ENCODE measurements at regions not wholly inside any gene's neighbourhood (a gene's known extent, or its start where the extent isn't known, plus 50 kb on each side); places are given as distances from the start of the nearest gene placed in this dataset.
"Not testable (repeated sequence)": the region's sequence is repeated elsewhere in the genome, so short reads cannot be mapped to it uniquely, and the experiment has no call there.

GRCh38 chr3:72028307-72028706 is 243.4 kb upstream of the PROK2 start:
- DNase-seq (ENCODE audit: low read depth): not testable (repeated sequence)

GRCh38 chr3:72027728-72028127 is 242.8 kb upstream of the PROK2 start:
- DNase-seq (ENCODE audit: low read depth): not testable (repeated sequence)

GRCh38 chr3:72022027-72022426 is 237.1 kb upstream of the PROK2 start:
- DNase-seq (ENCODE audit: low read depth): no peak

DNA sequence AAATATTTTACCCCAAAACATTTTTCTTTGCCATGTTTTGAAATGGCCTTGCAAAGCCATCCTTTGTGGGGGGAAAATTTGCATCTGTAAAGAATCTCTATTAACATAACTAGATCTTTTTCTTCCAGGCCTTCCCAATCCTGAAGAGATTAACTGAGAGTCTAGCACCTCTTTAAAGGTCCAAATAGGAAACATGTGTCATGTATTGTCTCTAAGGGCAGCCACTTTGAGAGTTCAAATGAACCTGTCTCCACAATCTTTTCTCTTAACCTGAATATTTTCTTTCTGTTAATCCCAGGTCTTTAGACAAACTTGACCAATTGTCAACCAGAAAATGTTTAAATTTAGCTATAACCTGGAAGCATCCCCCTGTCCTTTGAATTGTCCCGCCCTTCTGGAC is 236.6 kb upstream of the PROK2 start:
- no peak for DNase-seq (ENCODE audit: low read depth)

- no peak for DNase-seq (ENCODE audit: low read depth)
Measured at GRCh38 chr3:72018343-72018984, 233.5 kb upstream of the PROK2 start.

DNA sequence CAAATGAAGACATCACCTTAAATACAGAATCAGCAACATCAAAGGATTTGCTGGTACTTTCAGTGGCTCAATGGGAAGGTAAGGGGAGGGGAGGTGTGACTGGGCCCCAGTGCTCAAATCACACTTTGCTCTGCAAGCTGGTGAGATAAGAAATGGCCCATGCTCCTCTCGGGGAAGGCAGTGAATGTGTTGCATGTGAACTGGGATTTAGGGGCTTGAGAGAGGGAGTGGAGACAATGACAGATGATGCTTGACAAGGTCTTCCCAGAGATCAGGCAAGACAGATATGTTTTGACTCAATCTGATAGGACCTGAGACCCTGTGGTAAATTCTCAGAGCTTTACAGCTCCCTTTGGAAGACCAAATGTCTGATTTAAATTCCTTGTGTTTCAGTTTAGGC is 233.0 kb upstream of the PROK2 start:
- DNase-seq (ENCODE audit: low read depth): no peak

GRCh38 chr3:72017311-72017710 is 232.4 kb upstream of the PROK2 start:
- DNase-seq (ENCODE audit: low read depth): no peak

DNA sequence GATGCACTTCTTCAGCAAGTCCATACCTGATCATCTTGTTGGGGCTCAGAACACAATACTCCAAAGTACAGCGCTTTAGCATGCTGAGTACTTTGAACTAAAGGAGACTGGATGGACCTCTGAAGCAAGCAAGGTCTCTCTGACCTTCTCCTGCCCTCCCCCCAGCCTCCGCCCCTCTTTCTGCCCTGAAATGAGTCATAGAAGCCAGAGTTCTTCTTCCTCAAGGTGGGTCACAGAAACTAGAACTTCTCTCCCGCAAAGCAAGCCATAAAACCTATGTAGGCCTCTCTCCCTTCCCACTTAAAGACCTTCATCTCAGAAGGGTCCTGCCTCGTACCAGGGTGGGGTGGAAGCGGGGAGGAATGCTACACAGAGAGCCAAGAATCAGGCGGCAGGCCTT is 230.5 kb upstream of the PROK2 start:
- DNase-seq (ENCODE audit: low read depth): no peak

GRCh38 chr3:72013084-72013483 is 228.1 kb upstream of the PROK2 start:
- DNase-seq (ENCODE audit: low read depth): no peak

DNA sequence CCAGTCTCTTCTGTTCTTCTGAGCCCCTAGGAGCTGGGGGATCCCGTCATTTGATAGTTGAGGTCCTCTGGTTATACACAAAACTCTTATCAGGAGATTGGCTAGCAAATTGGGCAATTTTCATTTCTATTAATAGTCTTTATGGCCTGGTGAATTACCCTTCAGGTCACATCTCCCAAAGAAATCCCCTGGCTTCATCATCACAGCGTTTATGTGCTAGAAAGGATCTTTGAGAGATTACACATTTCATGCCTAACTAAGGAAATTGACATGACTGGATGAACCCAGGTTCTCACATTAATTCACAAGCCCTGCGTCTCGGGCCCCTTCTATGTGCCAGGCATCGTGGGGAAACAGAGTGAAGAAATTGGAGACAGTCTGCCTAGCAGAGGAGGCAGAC is 227.4 kb upstream of the PROK2 start:
- no peak for DNase-seq (ENCODE audit: low read depth)

GRCh38 chr3:72011485-72011884 is 226.5 kb upstream of the PROK2 start:
- DNase-seq (ENCODE audit: low read depth): no peak

DNA sequence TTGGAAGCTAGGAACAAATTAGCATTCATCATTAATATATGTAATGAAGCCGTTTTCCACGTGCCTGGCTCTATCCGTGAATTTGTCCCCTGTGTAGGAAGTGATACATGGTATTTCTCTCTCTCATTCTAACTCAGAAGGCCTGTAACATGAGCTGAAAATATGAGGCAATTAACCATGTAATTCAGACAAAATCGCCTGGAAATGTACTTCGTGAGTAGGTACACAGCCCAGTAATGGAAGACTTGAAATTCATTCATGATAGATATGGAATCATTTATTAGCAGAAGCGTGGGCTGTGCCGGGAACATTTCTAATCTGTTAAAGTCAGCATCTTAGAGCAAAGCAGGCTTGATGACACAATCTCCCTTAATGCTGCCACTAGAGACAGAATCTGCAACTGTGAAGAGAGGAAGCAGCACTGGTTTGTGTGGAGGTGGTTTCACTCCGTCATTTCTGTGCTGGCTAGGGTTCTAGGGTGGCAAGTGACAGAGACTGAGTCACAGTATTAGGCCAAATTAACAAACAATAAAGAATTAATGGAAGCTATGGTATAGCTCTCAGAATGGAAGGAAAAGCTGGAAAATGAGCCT is 225.0 kb upstream of the PROK2 start:
- DNase-seq (ENCODE audit: low read depth): no peak

GRCh38 chr3:72008226-72008996 is 223.5 kb upstream of the PROK2 start:
- no peak for DNase-seq (ENCODE audit: low read depth)

DNA sequence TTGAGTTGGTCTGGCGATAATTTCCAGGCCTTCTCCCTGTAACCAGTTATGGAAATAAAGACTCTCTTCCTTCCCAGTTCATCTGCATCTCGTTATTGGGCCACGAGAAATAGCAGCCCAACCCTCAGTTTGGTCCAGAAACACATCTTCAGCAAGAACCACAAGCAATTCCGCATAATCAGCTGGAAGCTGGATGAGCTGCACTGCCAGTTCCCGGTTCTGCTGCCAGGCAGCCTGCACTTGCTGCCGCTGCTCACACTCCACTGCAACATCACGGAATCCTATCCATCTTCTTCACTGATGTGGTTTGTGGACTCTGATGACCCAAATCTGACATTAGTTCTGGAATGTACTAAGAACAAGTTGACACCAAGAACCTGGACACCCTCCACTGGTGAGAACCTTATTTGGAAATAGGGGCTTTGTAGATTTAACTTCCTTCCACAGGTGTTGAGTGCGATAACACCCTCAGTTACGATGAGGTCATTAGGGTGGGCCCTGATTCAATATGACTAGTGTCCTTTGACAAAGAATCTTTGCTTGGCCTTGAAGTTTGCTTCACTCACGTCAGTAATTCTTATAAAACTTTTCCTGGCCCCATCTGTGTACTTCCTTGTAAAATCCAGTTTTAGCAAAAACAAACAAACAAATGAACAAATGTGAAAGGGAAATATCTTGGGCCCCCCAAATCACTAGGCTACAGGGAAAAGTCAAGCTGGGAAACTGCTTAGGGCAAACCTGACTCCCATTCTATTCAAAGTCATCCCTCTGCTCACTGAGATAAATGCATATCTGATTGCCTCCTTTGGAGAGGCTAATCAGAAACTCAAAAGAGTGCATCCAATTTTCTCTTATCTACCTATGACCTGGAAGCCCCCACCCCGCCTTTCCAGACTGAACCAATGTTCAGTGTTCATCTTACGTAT is 221.9 kb upstream of the PROK2 start:
- DNase-seq (ENCODE audit: low read depth): no peak

GRCh38 chr3:72004749-72005292 is 219.9 kb upstream of the PROK2 start:
- DNase-seq (ENCODE audit: low read depth): no peak

DNA sequence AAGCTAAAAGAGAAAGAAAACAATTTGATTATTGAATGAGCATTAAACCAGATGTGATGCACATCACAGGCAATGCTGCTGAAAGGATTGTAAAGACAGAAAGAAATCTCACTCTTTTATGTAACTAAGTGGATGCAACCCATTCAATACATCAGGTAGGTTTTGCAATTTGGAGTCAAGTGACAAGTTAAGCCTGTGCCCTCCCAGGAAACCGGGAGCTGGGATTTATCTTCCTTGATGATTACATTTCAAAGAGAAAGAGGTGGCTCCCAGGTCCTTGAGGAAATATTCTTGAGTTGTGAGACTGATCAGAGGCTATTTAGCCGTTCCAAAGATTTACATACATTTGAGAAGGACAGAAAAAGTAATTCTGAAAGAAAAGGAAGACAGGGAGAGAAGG is 219.0 kb upstream of the PROK2 start:
- no peak for DNase-seq (ENCODE audit: low read depth)

- DNase-seq (ENCODE audit: low read depth): no peak
Measured at GRCh38 chr3:72001758-72002157, 216.8 kb upstream of the PROK2 start.

GRCh38 chr3:71998995-71999673 is 214.2 kb upstream of the PROK2 start:
- no peak for DNase-seq (ENCODE audit: low read depth)

DNA sequence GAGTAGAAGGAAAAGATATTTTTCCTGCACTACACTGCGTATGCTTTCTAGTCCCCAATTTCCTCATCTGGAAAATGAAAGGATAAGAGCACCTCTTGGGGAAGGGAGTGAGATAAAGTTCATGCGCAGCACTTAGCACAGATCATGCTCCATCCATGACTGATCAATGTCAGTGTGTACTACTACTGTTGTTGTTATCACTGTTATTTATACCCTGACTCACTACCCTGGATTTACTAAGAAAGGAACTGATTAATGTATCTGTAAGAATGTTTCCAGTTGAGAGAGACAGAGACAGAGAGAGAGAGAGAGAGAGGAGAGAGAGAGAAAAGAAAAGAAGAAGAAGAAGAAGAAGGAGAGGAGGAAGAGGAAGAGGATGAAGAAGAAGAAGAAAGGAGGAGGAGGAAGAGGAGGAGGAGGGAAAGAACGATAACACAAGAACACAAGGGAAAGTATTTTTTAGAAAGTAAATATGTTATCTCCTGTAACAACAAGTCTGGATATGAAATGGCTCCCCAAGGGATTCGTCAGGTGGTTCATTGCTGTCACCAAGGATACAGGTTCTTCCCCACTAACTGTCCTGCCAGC is 212.2 kb upstream of the PROK2 start:
- no peak for DNase-seq (ENCODE audit: low read depth)

DNA sequence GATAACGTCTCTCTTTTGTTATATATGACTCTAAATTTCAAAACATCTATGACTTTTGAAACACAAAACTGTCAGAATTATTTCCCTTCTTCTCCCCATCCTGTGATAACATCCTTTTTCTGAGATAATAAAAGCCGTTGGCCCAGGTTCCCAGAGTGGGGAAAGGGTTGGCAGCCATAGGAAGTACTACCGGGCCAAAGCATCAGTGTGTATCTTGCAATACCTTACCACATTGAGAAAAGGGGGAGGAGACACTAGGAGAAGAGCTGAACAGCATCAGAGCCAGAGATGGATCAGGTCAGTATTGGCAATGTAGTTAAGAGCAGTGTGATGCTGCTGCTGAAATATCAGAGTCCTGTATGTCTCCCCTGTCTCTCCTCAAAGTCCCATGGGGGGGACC is 210.0 kb upstream of the PROK2 start:
- DNase-seq (ENCODE audit: low read depth): no peak

DNA sequence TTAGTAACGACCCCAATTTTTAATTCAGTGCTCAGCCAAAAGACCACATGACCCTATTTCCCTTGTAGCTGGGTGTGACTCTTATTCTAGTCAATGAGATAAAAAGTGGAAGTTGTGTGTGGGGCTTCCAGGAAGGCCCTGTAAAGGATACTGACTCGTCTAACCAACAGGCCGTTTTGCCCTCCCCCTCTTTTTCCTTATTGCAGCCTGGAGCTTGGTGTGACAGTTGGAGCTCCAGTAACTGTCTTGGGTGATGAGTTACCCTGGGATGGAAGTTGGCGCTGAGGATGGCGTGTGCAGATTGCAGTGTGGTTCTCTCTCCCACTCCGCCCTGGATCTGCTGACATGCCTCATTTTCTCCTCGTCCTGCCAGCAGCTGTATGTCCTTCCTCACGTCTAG is 209.3 kb upstream of the PROK2 start:
- no peak for DNase-seq (ENCODE audit: low read depth)
